ENCODE measurements at regions not wholly inside any gene's neighbourhood (a gene's known extent, or its start where the extent isn't known, plus 50 kb on each side); places are given as distances from the start of the nearest gene placed in this dataset.

- no peak for TF ChIP-seq ZNF565 (CRISPR knock-in tag; conservative IDR thresholded peaks at IDR 0.05; ENCODE audit: low read depth)
- TF ChIP-seq CREB5 (CRISPR knock-in tag; IDR thresholded peaks at IDR 0.05; ENCODE audit: low read depth): no peak
- no peak for TF ChIP-seq TSHZ2 (CRISPR knock-in tag; IDR thresholded peaks at IDR 0.05)
- no peak for TF ChIP-seq RARB (CRISPR knock-in tag; IDR thresholded peaks at IDR 0.05)
- no peak for TF ChIP-seq GLIS3 (CRISPR knock-in tag; IDR thresholded peaks at IDR 0.05)
These were observed 496.8 kb downstream of the CENPC start (continued) for GRCh38 chr4:67048530-67048929.

- ATAC-seq: no peak
- no peak for TF ChIP-seq TOX (CRISPR knock-in tag; IDR thresholded peaks at IDR 0.05; ENCODE audit: borderline replicate concordance)
- no peak for TF ChIP-seq OSR1 (CRISPR knock-in tag; IDR thresholded peaks at IDR 0.05)
- no peak for TF ChIP-seq CSDC2 (CRISPR knock-in tag; IDR thresholded peaks at IDR 0.05)
- TF ChIP-seq PATZ1 (CRISPR knock-in tag; IDR thresholded peaks at IDR 0.05; ENCODE audit: borderline replicate concordance): no peak
- TF ChIP-seq ZFP3 (CRISPR knock-in tag; IDR thresholded peaks at IDR 0.05): no peak
- no peak for TF ChIP-seq BACH2 (CRISPR knock-in tag; IDR thresholded peaks at IDR 0.05; ENCODE audit: borderline replicate concordance)
- TF ChIP-seq TSHZ2 (CRISPR knock-in tag; IDR thresholded peaks at IDR 0.05): no peak
- TF ChIP-seq ISL1 (CRISPR knock-in tag; IDR thresholded peaks at IDR 0.05): no peak
- TF ChIP-seq RARB (CRISPR knock-in tag; IDR thresholded peaks at IDR 0.05): no peak
- no peak for TF ChIP-seq ZNF8 (CRISPR knock-in tag; IDR thresholded peaks at IDR 0.05)
- no peak for TF ChIP-seq ZFP30 (CRISPR knock-in tag; IDR thresholded peaks at IDR 0.05)
- TF ChIP-seq ARNTL (CRISPR knock-in tag; IDR thresholded peaks at IDR 0.05; ENCODE audit: borderline replicate concordance, low read depth): no peak
- TF ChIP-seq TCF4 (CRISPR knock-in tag; IDR thresholded peaks at IDR 0.05; ENCODE audit: borderline replicate concordance): no peak
- no peak for TF ChIP-seq CREB5 (CRISPR knock-in tag; IDR thresholded peaks at IDR 0.05; ENCODE audit: low read depth)
- TF ChIP-seq ZNF70 (CRISPR knock-in tag; IDR thresholded peaks at IDR 0.05): no peak
- no peak for TF ChIP-seq ZC3H10 (CRISPR knock-in tag; IDR thresholded peaks at IDR 0.05)
- no peak for TF ChIP-seq POU6F1 (CRISPR knock-in tag; IDR thresholded peaks at IDR 0.05; ENCODE audit: borderline replicate concordance, low read depth)
These were observed 505.0 kb downstream of the CENPC start for GRCh38 chr4:67040315-67040714.
